DOHH2 (cell line): ENCODE measurements at regions not wholly inside any gene's neighbourhood (a gene's known extent, or its start where the extent isn't known, plus 50 kb on each side); places are given as distances from the start of the nearest gene placed in this dataset.

Experiments
- H3F3A ChIP-seq: fragments of 200-600 bp; sonication (generic), shearing (Covaris generic); 2 replicates; pipeline ENCODE4 v1.6.0; 2016; ENCODE audit warnings: antibody characterized with exemption, mild to moderate bottlenecking; ENCODE audit not compliant: control insufficient read depth, insufficient read depth
- H3K27ac ChIP-seq: fragments of 200-600 bp; sonication (generic); 2 replicates; pipeline ENCODE4 v1.5.1; 2014; ENCODE audit warnings: low read depth, mild to moderate bottlenecking, low read length, moderate library complexity
- H3K27me3 ChIP-seq: fragments of 200-600 bp; sonication (generic); 2 replicates; pipeline ENCODE4 v1.6.1; 2014; ENCODE audit warnings: mild to moderate bottlenecking, low read length, mixed read lengths; ENCODE audit not compliant: control insufficient read depth
- H3K36me3 ChIP-seq: fragments of 200-600 bp; sonication (generic); 2 replicates; pipeline ENCODE4 v1.6.1; 2014; ENCODE audit warnings: mild to moderate bottlenecking, low read length, moderate library complexity, mixed read lengths; ENCODE audit not compliant: control insufficient read depth
- H3K4me1 ChIP-seq: fragments of 200-600 bp; sonication (generic); 2 replicates; pipeline ENCODE4 v1.6.1; 2014; ENCODE audit warnings: mild to moderate bottlenecking, low read length, mixed read lengths; ENCODE audit not compliant: control insufficient read depth
- H3K4me2 ChIP-seq: fragments of 200-600 bp; sonication (generic); 2 replicates; pipeline ENCODE4 v1.6.0; 2014; ENCODE audit warnings: mild to moderate bottlenecking, low read length, moderate library complexity
- H3K4me3 ChIP-seq: fragments of 200-600 bp; sonication (generic); 2 replicates; pipeline ENCODE4 v1.5.1; 2014; ENCODE audit warnings: mild to moderate bottlenecking, low read length, mixed read lengths
- H3K79me2 ChIP-seq: fragments of 200-600 bp; sonication (generic); 2 replicates; pipeline ENCODE4 v1.6.1; 2014; ENCODE audit warnings: mild to moderate bottlenecking, low read length, mixed read lengths; ENCODE audit not compliant: control insufficient read depth
- H3K9me2 ChIP-seq: fragments of 200-600 bp; sonication (generic); replicated peaks from 2 replicates; pipeline ENCODE4 v1.6.1; 2014; ENCODE audit warnings: mild to moderate bottlenecking, low read length, mixed read lengths; ENCODE audit not compliant: control insufficient read depth
- H3K9me3 ChIP-seq: fragments of 200-600 bp; sonication (generic); 2 replicates; pipeline ENCODE4 v1.6.1; 2014; ENCODE audit warnings: antibody characterized with exemption, low read length, mixed read lengths; ENCODE audit not compliant: control insufficient read depth, insufficient read depth
- H4K20me1 ChIP-seq: fragments of 200-600 bp; sonication (generic); 2 replicates; pipeline ENCODE4 v1.6.0; 2014; ENCODE audit warnings: low read depth, mild to moderate bottlenecking, antibody characterized with exemption, low read length, moderate library complexity; ENCODE audit not compliant: control insufficient read depth, insufficient read depth
- EZH2phosphoT487 ChIP-seq: fragments of 200-600 bp; sonication (generic); IDR thresholded peaks from 2 replicates; pipeline ENCODE4 v1.6.1; 2017; ENCODE audit warnings: borderline replicate concordance, mild to moderate bottlenecking, antibody characterized with exemption, low read length, moderate library complexity, mixed read lengths
- TF ChIP-seq, protein P1 (sequence below): fragments of 200-600 bp; sonication (generic); IDR thresholded peaks from one replicate; pipeline ENCODE4 v1.5.1; 2014; ENCODE audit warnings: antibody characterized with exemption, mild to moderate bottlenecking, low read depth, low read length; ENCODE audit not compliant: poor library complexity, severe bottlenecking

DNA sequence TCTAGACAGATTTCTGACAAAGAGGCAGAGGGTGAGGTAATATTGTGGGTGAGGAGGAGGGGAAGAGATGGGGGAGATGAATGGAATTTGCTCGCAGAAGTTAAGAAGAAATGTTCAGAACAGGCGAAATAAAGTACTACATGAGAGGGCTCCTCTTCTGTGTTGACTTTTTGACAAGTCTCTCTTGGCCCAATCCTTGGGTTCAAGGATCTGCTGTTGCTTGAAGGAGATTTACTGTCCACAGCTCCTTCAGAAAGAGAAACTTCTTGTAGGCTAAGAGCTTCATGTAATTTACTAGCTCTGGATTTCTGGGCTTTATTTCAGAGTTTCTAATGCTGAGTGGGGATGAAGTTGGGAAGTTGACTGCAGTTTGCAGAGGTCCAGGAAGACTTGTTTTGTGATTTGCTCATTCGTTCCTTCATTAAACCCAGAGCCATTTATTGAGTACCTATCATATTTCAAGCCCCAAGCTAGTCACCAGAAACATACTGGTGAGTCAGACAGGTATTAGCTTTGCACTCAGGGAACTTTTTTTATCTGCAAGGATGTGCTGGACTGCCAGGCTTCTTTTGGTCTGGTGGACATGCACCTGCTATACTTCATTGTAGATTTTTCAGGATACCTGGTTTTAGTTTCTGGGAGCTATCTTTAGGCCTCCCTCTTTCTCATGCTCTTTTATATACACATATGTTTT is 402.9 kb upstream of the CLINT1 start:
- H3K27ac ChIP-seq: no peak overlapping the region
- no peaks in the 10 kb centered on the region for H3F3A ChIP-seq
- no peaks in the 10 kb centered on the region for H3K79me2 ChIP-seq
- no peaks in the 10 kb centered on the region for H3K9me2 ChIP-seq
- peaks cover under 1% of the 10 kb centered on the region for H3K4me1 ChIP-seq
- H3K36me3 ChIP-seq: no peaks in the 10 kb centered on the region
- no peaks in the 10 kb centered on the region for H3K27me3 ChIP-seq
- H4K20me1 ChIP-seq: no peaks in the 10 kb centered on the region
- no peak for TF ChIP-seq EZH2phosphoT487
- TF ChIP-seq, protein P1, sequence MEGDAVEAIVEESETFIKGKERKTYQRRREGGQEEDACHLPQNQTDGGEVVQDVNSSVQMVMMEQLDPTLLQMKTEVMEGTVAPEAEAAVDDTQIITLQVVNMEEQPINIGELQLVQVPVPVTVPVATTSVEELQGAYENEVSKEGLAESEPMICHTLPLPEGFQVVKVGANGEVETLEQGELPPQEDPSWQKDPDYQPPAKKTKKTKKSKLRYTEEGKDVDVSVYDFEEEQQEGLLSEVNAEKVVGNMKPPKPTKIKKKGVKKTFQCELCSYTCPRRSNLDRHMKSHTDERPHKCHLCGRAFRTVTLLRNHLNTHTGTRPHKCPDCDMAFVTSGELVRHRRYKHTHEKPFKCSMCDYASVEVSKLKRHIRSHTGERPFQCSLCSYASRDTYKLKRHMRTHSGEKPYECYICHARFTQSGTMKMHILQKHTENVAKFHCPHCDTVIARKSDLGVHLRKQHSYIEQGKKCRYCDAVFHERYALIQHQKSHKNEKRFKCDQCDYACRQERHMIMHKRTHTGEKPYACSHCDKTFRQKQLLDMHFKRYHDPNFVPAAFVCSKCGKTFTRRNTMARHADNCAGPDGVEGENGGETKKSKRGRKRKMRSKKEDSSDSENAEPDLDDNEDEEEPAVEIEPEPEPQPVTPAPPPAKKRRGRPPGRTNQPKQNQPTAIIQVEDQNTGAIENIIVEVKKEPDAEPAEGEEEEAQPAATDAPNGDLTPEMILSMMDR: no peak
- no peaks in the 10 kb centered on the region for H3K9me3 ChIP-seq
- no peak overlapping the region for H3K4me3 ChIP-seq
- no peak overlapping the region for H3K4me2 ChIP-seq

DNA sequence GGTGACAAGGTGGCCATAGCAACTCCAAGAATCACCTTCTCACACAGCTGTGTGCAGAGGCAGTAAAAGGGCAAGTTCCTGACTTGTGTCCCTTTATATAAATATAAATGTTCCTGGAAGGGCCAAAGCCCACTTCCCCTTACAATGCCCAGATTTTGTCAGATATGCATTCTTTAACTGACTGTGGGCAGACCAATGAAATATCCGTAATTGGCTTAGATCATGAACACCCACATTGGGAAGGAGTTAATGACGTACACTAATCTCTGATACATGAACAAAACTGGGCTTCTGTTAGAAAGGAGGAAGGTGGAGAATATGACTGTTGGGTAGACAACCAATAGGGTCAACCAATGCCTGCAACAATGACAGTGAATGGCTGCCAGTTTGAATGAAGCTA is 397.2 kb upstream of the CLINT1 start:
- no peaks in the 10 kb centered on the region for H4K20me1 ChIP-seq
- H3K4me3 ChIP-seq: no peak overlapping the region
- no peaks in the 10 kb centered on the region for H3K79me2 ChIP-seq
- no peaks in the 10 kb centered on the region for H3K9me2 ChIP-seq
- no peaks in the 10 kb centered on the region for H3F3A ChIP-seq
- no peak overlapping the region for H3K4me2 ChIP-seq
- H3K9me3 ChIP-seq: no peaks in the 10 kb centered on the region
- no peaks in the 10 kb centered on the region for H3K36me3 ChIP-seq
- H3K4me1 ChIP-seq: no peaks in the 10 kb centered on the region
- no peak overlapping the region for H3K27ac ChIP-seq
- H3K27me3 ChIP-seq: no peaks in the 10 kb centered on the region
- TF ChIP-seq EZH2phosphoT487: no peak
- TF ChIP-seq, protein P1: no peak

DNA sequence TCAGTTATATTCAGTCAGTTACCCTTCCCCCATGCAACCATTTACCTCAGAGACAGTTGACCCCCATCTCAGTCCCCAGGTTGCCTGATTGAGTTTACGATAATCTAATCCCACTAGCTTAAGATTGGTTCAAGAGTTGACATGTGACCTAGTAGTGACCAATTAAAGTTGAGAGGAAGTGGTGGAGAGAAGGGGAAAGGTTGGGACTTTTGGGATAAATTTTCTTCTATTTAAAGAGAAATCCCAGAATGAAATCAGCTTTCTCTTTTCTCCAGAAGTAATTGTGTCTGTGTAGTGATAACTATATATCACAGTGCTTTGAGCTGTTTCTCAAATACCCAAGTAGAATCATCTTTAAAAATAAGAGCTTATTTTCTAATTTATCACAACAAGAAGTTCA is 396.7 kb upstream of the CLINT1 start:
- Histone ChIP-seq H3K27ac (no peak overlapping the region), H3K27me3 (no peaks in the 10 kb centered on the region), H3K9me3 (no peaks in the 10 kb centered on the region), H3K79me2 (no peaks in the 10 kb centered on the region), H3K9me2 (no peaks in the 10 kb centered on the region), H3K4me3 (no peak overlapping the region), H3K4me1 (no peaks in the 10 kb centered on the region), H3K4me2 (no peak overlapping the region), H3K36me3 (no peaks in the 10 kb centered on the region), H4K20me1 (no peaks in the 10 kb centered on the region), H3F3A (no peaks in the 10 kb centered on the region)
- TF ChIP-seq, protein P1: no peak
- TF ChIP-seq EZH2phosphoT487: no peak
